Lung microvascular endothelial cell (primary cell): ENCODE measurements at regions not wholly inside any gene's neighbourhood (a gene's known extent, or its start where the extent isn't known, plus 50 kb on each side); places are given as distances from the start of the nearest gene placed in this dataset.
"Not testable (repeated sequence)": the region's sequence is repeated elsewhere in the genome, so short reads cannot be mapped to it uniquely, and the experiment has no call there.

Experiments
- DNase-seq, 2 donors: peaks; one replicate each; pipeline versions ENCODE4 v3.0.0 to v3.0.0-alpha.2; 2010; ENCODE audit warnings: low read depth in 2 of 2

DNA sequence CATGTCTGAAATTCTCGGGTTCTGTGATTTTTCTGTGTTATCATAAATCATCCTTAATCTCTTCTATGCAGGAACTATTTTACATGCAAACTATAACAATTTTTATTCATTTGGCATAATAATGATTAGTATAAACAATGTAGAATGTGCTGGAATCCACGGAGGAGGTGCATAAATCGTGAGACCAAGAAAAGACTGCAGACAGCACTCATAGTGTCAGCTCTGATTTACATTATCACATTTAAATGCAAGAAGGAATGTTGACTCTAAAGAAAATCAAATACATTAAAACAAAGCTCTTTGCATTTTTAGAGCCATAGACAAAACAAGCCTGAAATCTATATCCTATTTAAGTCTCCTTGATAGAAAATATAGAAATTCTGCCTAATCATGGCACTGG is 501.7 kb upstream of the STXBP6 start:
- no peak for DNase-seq

- no peak for DNase-seq
Observed at GRCh38 chr14:25546826-25547225, 496.9 kb upstream of the STXBP6 start.

DNA sequence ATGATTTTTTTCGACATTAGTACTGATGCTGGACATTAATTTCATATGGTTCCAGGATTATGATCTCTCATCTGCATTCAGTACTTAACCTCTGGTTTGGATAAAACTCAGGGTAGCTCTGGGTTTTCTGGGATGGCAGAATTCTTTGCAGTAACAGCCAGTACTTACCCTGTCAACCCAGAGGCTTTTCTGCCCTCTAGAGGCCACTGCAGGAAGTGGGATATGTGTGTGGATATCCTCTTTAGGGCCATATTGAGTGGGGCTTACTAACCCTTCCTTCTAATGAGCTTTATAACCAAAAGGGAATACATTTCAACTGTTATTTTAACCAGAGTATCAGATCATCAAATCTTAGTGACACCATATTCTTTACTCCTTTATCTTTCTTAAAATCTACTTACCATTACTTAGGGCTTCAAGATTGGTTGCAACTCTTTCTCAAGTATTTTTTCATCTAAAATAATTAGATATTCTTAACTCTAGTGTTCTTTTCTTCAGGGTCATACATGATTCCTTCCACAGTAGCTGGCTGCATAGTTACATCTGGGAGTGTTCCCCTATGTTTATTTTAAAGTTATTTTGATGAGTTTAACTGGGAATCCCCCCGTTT is 488.0 kb upstream of the STXBP6 start:
- peak; percentile 0 to 17 for DNase-seq

GRCh38 chr14:25526290-25526689 is 476.3 kb upstream of the STXBP6 start:
- DNase-seq = no peak

GRCh38 chr14:25522926-25523325 is 473.0 kb upstream of the STXBP6 start:
- no peak for DNase-seq

DNA sequence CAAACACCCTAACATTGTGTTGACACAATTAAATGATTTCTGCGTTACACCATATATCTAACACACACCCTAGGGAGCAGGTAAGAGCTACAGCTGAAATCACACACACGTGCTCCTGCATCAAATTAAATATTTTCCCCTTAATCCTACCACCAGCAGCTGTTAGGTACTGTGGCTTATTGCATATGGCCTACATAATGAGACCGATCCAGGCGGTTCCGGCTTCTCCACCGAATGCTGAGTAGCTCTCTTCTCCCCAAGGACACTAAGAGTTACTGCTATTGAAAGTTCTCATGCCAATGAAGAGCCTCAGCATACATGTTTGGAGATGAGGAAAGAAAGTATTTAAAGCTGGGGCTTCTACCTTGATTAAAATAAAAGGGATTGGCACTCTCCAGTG is 472.2 kb upstream of the STXBP6 start:
- DNase-seq = no peak

DNA sequence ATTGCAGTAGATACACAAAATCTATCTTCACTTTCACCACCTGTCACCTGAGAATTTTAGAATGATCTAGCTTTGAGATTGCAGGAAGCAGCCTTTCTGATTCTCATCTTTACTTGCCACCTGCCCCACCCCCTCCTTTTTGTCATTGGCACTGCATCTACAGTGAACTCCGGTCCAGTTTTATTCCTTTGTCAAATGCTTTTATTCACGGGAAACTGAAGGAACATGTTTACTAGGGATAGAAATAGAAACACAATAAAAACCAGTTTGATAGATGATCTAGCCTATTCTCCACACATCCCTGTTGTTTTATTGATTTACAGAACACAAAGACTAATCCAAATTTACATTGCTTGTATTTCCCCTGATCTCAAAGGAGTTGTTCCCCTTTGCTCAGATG is 471.7 kb upstream of the STXBP6 start:
- DNase-seq = no peak

- no peak for DNase-seq
Observed at GRCh38 chr14:25520821-25521220, 470.9 kb upstream of the STXBP6 start.

- DNase-seq = no peak
Observed at GRCh38 chr14:25518364-25518763, 468.4 kb upstream of the STXBP6 start.

GRCh38 chr14:25516838-25517237 is 466.9 kb upstream of the STXBP6 start:
- DNase-seq = no peak

GRCh38 chr14:25508845-25509244 is 458.9 kb upstream of the STXBP6 start:
- DNase-seq = no peak

DNA sequence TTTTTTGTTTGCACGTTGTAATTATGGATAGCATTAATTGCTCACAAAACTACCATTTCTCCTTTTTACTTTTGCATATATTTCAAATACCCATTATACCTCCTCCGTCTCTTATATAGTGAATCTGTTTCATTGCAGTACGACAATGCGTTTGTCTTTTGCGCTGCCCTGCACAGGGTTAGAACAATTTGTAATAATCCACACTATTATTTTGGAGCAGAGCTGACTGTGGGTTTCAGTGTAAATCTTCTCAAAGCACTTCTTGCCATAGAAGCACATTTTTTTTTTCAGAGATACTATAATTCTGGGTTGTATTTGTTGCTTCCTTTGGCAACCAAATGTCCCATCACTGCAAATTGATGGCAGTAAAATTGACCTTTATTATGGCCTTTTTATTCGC is 451.8 kb upstream of the STXBP6 start:
- no peak for DNase-seq

GRCh38 chr14:25488961-25489360 is 439.0 kb upstream of the STXBP6 start:
- DNase-seq = no peak

- no peak for DNase-seq
Observed at GRCh38 chr14:25485381-25485780, 435.4 kb upstream of the STXBP6 start.

DNA sequence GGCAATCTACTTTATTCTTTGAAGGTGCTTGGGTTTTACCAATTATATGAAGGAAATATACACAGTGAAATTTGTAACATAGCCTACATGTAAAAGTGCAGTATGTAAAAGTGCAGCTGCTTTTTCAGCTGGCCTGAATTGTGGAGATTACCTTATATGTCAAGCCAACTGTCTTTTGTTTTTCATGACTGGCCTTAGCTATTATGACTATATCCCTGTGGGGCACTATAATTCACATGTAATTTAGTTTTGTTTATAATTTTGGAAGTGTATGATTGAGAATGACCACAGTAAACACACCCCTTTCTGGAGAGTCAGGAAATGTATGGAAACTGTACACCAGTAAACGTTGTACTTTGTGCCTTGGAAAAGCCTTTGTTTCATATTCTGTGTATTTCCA is 435.0 kb upstream of the STXBP6 start:
- DNase-seq = no peak

- no peak for DNase-seq
Observed at GRCh38 chr14:25484235-25484634, 434.3 kb upstream of the STXBP6 start.

- DNase-seq = no peak
Observed at GRCh38 chr14:25477316-25478098, 427.6 kb upstream of the STXBP6 start.

DNA sequence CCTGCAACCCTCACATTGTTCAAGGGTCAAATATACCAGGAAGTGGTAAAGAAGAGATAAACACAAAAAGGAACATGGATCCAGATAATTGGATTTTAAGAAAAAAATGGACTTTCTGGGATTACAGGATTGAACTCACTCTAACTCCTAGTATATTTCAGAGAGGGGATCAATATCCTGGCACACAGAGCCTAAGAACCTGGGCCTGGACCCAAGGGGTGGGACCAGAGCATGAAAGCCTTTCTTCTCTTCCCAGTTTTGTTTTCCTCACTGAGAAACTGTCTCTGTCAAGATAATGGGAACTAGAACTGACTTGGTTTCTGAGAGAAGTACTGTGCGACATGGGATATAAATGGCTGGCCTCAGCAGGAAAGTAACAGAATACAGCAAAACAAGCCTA is 422.8 kb upstream of the STXBP6 start:
- DNase-seq = no peak

DNA sequence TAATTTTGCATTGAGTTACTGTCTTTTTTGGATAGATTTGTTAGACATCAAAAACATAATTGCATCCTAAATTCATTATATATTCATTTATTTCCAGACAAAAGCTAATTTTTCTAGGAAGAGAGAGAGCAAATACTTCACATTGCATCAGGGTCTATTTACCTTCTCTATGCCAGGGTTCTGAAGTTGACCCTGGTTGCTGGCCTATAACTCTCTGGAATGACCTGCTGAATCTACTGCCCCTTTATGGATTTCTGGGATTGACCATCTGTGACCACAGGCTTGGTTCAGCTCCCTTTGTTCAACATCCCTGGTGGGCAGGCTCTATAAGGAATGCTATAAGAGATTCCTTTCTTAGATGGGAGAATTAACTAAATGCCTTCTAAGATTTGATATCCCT is 414.8 kb upstream of the STXBP6 start:
- DNase-seq = no peak

DNA sequence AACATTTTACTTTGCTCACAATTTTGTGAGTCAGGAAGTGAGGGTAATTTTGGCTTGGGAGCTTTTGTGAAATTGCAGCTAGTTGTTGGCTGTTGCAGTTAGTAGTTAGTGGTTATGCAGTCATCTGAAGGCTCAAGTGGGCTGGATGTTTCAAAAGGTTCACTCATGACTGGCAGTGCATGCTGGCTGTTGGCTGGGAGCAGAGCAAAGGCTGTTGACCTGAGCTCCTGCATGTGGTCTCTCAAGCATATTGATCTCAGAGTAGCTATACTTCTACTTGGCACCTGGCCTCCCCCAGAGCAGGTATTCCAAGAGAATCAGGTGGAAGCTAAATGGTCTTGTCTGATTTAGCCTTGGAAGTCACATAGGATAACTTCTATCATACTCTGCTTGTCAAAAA is 414.1 kb upstream of the STXBP6 start:
- no peak for DNase-seq

DNA sequence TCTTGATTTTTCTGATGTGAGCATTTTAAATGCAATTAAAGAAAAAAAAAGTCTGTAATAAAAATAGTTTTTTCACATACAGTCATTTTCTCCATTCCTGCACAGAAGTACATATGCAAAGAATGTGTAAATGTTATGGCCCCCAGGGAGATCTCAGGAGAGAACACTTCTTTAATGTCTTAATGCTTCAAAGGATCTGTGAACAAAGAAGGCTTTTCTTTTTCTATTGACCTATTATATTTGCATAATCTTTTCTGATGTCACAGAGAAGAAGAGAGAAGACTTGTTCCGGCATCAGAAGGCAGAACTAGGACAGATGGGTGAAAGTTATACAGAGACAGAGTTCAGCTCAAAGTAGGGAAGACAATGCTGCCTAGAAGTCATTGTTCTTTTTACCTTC is 413.5 kb upstream of the STXBP6 start:
- no peak for DNase-seq

DNA sequence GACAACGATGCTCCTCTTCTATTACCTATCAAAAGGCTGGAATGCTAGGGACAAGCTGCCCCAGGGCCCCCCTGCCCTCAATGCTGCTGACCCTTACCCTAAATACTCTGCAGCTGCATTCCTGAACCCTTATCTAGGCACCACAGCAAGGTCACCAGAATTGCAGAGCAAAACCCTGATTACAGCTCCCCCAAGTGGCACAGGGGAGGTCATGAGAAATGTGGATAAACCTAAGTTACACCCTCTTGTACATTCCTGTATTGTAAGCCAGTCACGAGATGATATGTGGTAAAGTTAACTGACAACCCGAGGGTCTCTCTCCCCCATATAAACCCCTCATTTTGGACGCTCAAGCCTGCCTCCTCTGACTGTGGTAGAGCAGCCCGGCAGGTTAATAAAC is 411.8 kb upstream of the STXBP6 start:
- no peak for DNase-seq

- DNase-seq = no peak
Observed at GRCh38 chr14:25444381-25444780, 394.4 kb upstream of the STXBP6 start.

GRCh38 chr14:25440382-25440781 is 390.4 kb upstream of the STXBP6 start:
- DNase-seq = not testable (repeated sequence)
